ENCODE measurements at regions not wholly inside any gene's neighbourhood (a gene's known extent, or its start where the extent isn't known, plus 50 kb on each side); places are given as distances from the start of the nearest gene placed in this dataset.
"Not testable (repeated sequence)": the region's sequence is repeated elsewhere in the genome, so short reads cannot be mapped to it uniquely, and the experiment has no call there.

GRCh38 chr20:47907951-47908350 is 122.7 kb upstream of the SULF2 start:
- H3K9me3 ChIP-seq (ENCODE audit: low read length); FAIRE-seq; in situ Hi-C loops (cut with HindIII; ENCODE audit: extremely low pct_ligation_motif_present, low pct_unique_long_range_greater_than_20kb); H3K9ac ChIP-seq (ENCODE audit: insufficient read depth, low read depth, low read length); H3K36me3 ChIP-seq (replicated peaks in 1 of 2; ENCODE audit: control insufficient read depth in 1 of 2, insufficient read depth in 2 of 2, low read length in 2 of 2); H3K79me2 ChIP-seq (ENCODE audit: insufficient read depth, low read length); H4K20me1 ChIP-seq (ENCODE audit: insufficient read depth, low read length); H2AFZ ChIP-seq (ENCODE audit: low read length); BruUV-seq (replicated peaks); CTCF ChIA-PET (ENCODE audit: low intra/inter-chr PET ratio, low total read pairs); intact Hi-C loops (cut with micrococcal nuclease; ENCODE audit: unreplicated experiment); POLR2A ChIA-PET; DNase-seq (ENCODE audit: low spot score); H3K4me2 ChIP-seq (ENCODE audit: low read depth, low read length); H3K4me3 ChIP-seq (replicated peaks in 1 of 3; ENCODE audit: insufficient read depth in 1 of 3, low read depth in 2 of 3, low read length in 3 of 3); H3K27ac ChIP-seq (ENCODE audit: extremely low read length, insufficient read depth, low read length); ATAC-seq: not testable (repeated sequence)
- Histone ChIP-seq H3K27me3 (ENCODE audit: control insufficient read depth in 1 of 2, insufficient read depth in 2 of 2, low read length in 2 of 2) (peaks cover 2 to 36% of the 10 kb centered on the region in 2 experiments; a peak in 3 of 5 replicates), H3K4me1 (ENCODE audit: insufficient read depth, low read length) (peaks cover 39% of the 10 kb centered on the region)
- WGBS (ENCODE audit: low lambda C conversion rate), result 25% methylated on average over 7 of the region's 7 CpGs

GRCh38 chr20:47907031-47907675 is 121.9 kb upstream of the SULF2 start:
- intact Hi-C loops (cut with micrococcal nuclease; ENCODE audit: unreplicated experiment), result no loop called here
- 52% methylated on average over 13 of the region's 13 CpGs for WGBS (ENCODE audit: low lambda C conversion rate)
- in situ Hi-C loops (cut with HindIII; ENCODE audit: extremely low pct_ligation_motif_present, low pct_unique_long_range_greater_than_20kb), result no loop called here
- 0 out of 2 replicates have a peak, but pooled peaks have one; percentile 22 for TF ChIP-seq SOX6 (IDR thresholded peaks at IDR 0.05)
- TF ChIP-seq SOX6 (CRISPR knock-in tag; IDR thresholded peaks at IDR 0.05), result no peak
- TF ChIP-seq ZNF207 (IDR thresholded peaks at IDR 0.05; ENCODE audit: borderline replicate concordance), result 0 out of 2 replicates have a peak, but pooled peaks have one; percentile 64
- TF ChIP-seq FOXK2 (IDR thresholded peaks at IDR 0.05), result no peak
- peak; percentile 94 for TF ChIP-seq MNT (IDR thresholded peaks at IDR 0.05)
- no peak for TF ChIP-seq HNRNPLL (IDR thresholded peaks at IDR 0.05; ENCODE audit: low read depth, low read length, poor library complexity, severe bottlenecking)
- no peak for TF ChIP-seq ZNF136 (CRISPR knock-in tag; IDR thresholded peaks at IDR 0.05; ENCODE audit: low read depth)
- ChIA-PET CTCF (ENCODE audit: low intra/inter-chr PET ratio, low total read pairs) (interaction anchor here (0.6 kb wide), 1 partner anchor 388 kb away, joined by 3 read pairs; no protein-coding TSS in a partner anchor), POLR2A (no interaction called here)
- H3K9me3 ChIP-seq (ENCODE audit: low read length), result no peaks in the 10 kb centered on the region
- peaks cover 31% of the 10 kb centered on the region for H3K4me1 ChIP-seq (ENCODE audit: insufficient read depth, low read length)
- no peak for FAIRE-seq
- no peaks in the 10 kb centered on the region for H4K20me1 ChIP-seq (ENCODE audit: insufficient read depth, low read length)
- H3K27me3 ChIP-seq (ENCODE audit: control insufficient read depth in 1 of 2, insufficient read depth in 2 of 2, low read length in 2 of 2), result peaks cover 2 to 36% of the 10 kb centered on the region in 2 experiments; a peak in 3 of 5 replicates
- no peak overlapping the region for H2AFZ ChIP-seq (ENCODE audit: low read length)
- no peak overlapping the region for H3K4me3 ChIP-seq (replicated peaks in 1 of 3; ENCODE audit: insufficient read depth in 1 of 3, low read depth in 2 of 3, low read length in 3 of 3)
- no peak for ATAC-seq
- no TSS peak for BruUV-seq (replicated peaks)
- no peak for DNase-seq (ENCODE audit: low spot score)
- H3K9ac ChIP-seq (ENCODE audit: insufficient read depth, low read depth, low read length), result no peak overlapping the region
- no peak overlapping the region for H3K4me2 ChIP-seq (ENCODE audit: low read depth, low read length)
- no peak overlapping the region for H3K27ac ChIP-seq (ENCODE audit: extremely low read length, insufficient read depth, low read length)
- no peaks in the 10 kb centered on the region for H3K79me2 ChIP-seq (ENCODE audit: insufficient read depth, low read length)
- H3K36me3 ChIP-seq (replicated peaks in 1 of 2; ENCODE audit: control insufficient read depth in 1 of 2, insufficient read depth in 2 of 2, low read length in 2 of 2), result no peaks in the 10 kb centered on the region
